BLaER1 treated with 17β-estradiol and CSF1 and Interleukin-3, amounts not matched to agents 10 nM and 100 nM (cell line): ENCODE measurements at regions not wholly inside any gene's neighbourhood (a gene's known extent, or its start where the extent isn't known, plus 50 kb on each side); places are given as distances from the start of the nearest gene placed in this dataset.
"Not testable (repeated sequence)": the region's sequence is repeated elsewhere in the genome, so short reads cannot be mapped to it uniquely, and the experiment has no call there.

Source experiments
- H3K27ac ChIP-seq, 11 experiments: shearing (Covaris generic); formaldehyde crosslinking; 2 replicates each; pipeline ENCODE4 v1.8.1; 2022
- H3K27me3 ChIP-seq, 11 experiments: shearing (Covaris generic); formaldehyde crosslinking; 2 replicates each; pipeline ENCODE4 v1.8.1; 2022
- H3K36me3 ChIP-seq, 11 experiments: shearing (Covaris generic); formaldehyde crosslinking; 2 replicates each; pipeline ENCODE4 v1.8.1; 2022
- H3K4me1 ChIP-seq, 10 experiments: shearing (Covaris generic); formaldehyde crosslinking; 2 replicates each; pipeline ENCODE4 v1.8.1; 2022
- H3K4me2 ChIP-seq, 11 experiments: shearing (Covaris generic); formaldehyde crosslinking; 2 replicates each; pipeline ENCODE4 v1.8.1; 2022
- H3K4me3 ChIP-seq, 10 experiments: shearing (Covaris generic); formaldehyde crosslinking; 2 replicates each; pipeline ENCODE4 v1.8.1; 2022
- H3K9ac ChIP-seq, 11 experiments: shearing (Covaris generic); formaldehyde crosslinking; 2 replicates each; pipeline ENCODE4 v1.8.1; 2022
- H3K9me3 ChIP-seq, 11 experiments: shearing (Covaris generic); formaldehyde crosslinking; replicated peaks in 1 of 11; 2 replicates each; pipeline ENCODE4 v1.8.1; 2022
- H4K20me1 ChIP-seq, 11 experiments: shearing (Covaris generic); formaldehyde crosslinking; 2 replicates each; pipeline ENCODE4 v1.8.1; 2022
- Cebpa-rat ChIP-seq, 11 experiments: shearing (Covaris generic); IDR thresholded peaks; 2 replicates each; pipeline ENCODE4 v1.8.1; 2022

DNA sequence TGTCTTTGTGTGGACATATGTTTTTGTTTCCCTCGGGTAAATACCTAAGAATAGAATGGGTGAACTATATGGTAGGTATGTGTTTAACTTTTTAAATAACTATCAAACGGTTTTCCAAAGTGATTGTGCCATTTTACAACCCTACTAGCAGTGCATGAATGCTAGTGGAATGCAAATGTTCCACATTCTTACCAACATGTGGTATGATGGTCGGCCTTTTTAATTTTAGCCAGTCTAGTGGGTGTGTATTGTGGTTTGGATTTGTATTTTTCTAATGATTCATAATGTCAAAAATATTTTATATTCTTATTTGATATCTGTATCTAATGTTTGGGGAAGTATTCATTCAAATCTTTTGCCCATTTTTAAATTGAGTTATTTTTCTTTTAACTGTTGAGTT lies 68.2 kb upstream of the SMAD3 start:
- H3K27ac ChIP-seq: no peak overlapping the region
- H3K27me3 ChIP-seq: no peaks in the 10 kb centered on the region
- no peak overlapping the region for H3K4me3 ChIP-seq
- H3K4me2 ChIP-seq: no peak overlapping the region
- no peak overlapping the region for H3K9ac ChIP-seq
- H3K4me1 ChIP-seq: peaks cover 0 to 48% (median 13%) of the 10 kb centered on the region in 10 experiments; a peak in 11 of 20 replicates
- TF ChIP-seq Cebpa-rat (IDR thresholded peaks at IDR 0.05): no peak
- no peaks in the 10 kb centered on the region for H4K20me1 ChIP-seq
- H3K9me3 ChIP-seq: peaks cover 3 to 31% (median 13%) of the 10 kb centered on the region in 11 experiments; a peak in 18 of 22 replicates
- H3K36me3 ChIP-seq: no peaks in the 10 kb centered on the region

GRCh38 chr15:66998234-66998633 lies 67.2 kb upstream of the SMAD3 start:
- not testable (repeated sequence) for H4K20me1 ChIP-seq, H3K27me3 ChIP-seq, H3K4me3 ChIP-seq, H3K36me3 ChIP-seq, H3K4me2 ChIP-seq, H3K27ac ChIP-seq, H3K9ac ChIP-seq
- H3K9me3 ChIP-seq: peaks cover 3 to 41% (median 13%) of the 10 kb centered on the region in 11 experiments; a peak in 19 of 22 replicates
- peaks cover 0 to 55% (median 13%) of the 10 kb centered on the region in 10 experiments; a peak in 11 of 20 replicates for H3K4me1 ChIP-seq

DNA sequence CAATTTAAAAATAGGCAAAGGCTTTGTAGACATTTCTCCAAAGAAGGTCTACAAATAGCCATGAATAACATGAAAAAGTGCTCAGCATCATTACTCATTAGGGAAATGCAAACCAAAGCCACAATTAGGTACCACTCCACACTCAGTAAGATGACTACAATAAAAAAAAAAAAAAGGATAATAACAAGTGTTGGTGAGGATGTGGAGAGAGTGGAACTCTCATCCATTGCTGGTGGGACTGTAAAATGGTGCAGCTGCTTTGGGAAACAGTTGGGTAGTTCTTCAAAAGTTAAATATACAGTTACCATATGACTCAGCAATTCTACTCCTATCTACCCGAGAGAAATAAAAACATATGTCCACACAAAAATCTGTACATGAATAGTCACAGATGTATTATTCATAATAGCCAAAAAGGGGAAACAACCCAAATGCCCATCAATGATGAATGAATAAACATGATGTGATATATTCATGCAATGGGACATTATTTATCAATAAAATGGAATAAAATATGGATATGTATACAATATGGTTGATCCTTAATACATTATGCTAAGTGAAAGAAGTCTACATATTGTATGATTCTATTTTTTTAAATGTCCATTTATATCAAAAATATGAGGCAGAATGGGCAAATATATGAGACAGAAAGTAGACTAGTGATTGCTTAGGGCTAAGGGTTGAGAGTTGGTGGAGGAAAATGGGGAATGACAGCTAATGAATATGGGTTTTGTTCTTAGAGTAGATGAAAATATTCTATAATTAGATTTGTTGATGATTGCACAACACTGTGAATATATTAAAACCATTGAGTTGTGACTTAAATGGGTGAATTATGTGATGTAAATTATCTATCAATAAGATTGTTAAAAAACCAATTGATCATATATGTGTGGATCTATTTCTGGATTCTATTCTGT lies 66.1 kb upstream of the SMAD3 start:
- Histone ChIP-seq H3K27ac (no peak overlapping the region), H3K4me1 (peaks cover 0 to 57% (median 12%) of the 10 kb centered on the region in 10 experiments; a peak in 12 of 20 replicates), H3K27me3 (no peaks in the 10 kb centered on the region), H3K36me3 (no peaks in the 10 kb centered on the region), H3K9ac (no peak overlapping the region), H3K4me2 (peak overlapping the region in 5 of 11 experiments; percentile 3 to 20 (median 8); a peak in 4 of 22 replicates), H3K4me3 (no peak overlapping the region), H4K20me1 (no peaks in the 10 kb centered on the region), H3K9me3 (peaks cover 3 to 41% (median 13%) of the 10 kb centered on the region in 11 experiments; a peak in 19 of 22 replicates)
- peak in 2 of 11 experiments; percentile 23 to 33; a peak in 1 of 22 replicates for TF ChIP-seq Cebpa-rat (IDR thresholded peaks at IDR 0.05)

DNA sequence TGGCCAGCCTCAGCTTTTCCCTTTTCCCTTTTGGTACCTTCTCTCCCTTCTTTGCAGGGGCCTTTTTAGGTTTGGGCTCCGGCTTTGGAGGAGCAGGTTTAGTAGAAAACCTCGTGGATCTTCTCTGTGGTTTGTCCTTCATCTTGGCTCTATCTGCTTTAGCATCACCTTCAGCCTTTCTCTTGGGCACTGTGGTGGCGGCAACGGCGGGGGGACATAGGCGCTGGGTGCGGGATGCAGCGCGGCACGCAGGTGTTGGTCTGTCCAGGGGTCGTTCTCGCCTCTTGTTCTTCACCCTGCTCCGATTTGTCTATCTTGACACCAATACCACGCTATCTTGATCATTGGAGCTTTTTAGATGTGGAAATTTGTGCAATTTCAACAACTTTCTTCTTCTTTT lies 64.5 kb upstream of the SMAD3 start:
- H3K36me3 ChIP-seq: no peaks in the 10 kb centered on the region
- H3K4me1 ChIP-seq: peaks cover 0 to 57% (median 13%) of the 10 kb centered on the region in 10 experiments; a peak in 11 of 20 replicates
- no peaks in the 10 kb centered on the region for H4K20me1 ChIP-seq
- no peak overlapping the region for H3K4me2 ChIP-seq
- H3K9me3 ChIP-seq: peaks cover 3 to 41% (median 13%) of the 10 kb centered on the region in 11 experiments; a peak in 19 of 22 replicates
- no peaks in the 10 kb centered on the region for H3K27me3 ChIP-seq
- no peak for TF ChIP-seq Cebpa-rat (IDR thresholded peaks at IDR 0.05)
- H3K27ac ChIP-seq: no peak overlapping the region
- H3K4me3 ChIP-seq: no peak overlapping the region
- no peak overlapping the region for H3K9ac ChIP-seq

GRCh38 chr15:67002368-67002767 lies 63.0 kb upstream of the SMAD3 start:
- Histone ChIP-seq H3K4me1 (peaks cover 0 to 72% (median 13%) of the 10 kb centered on the region in 10 experiments; a peak in 11 of 20 replicates), H3K36me3 (no peaks in the 10 kb centered on the region), H3K27me3 (no peaks in the 10 kb centered on the region), H3K27ac (peak overlapping the region in 1 of 11 experiments; percentile 79; a peak in 1 of 22 replicates), H3K4me2 (peak overlapping the region in 2 of 11 experiments; percentile 14 to 58; a peak in 3 of 22 replicates), H3K9ac (no peak overlapping the region), H3K9me3 (peaks cover 3 to 41% (median 13%) of the 10 kb centered on the region in 11 experiments; a peak in 19 of 22 replicates), H3K4me3 (no peak overlapping the region), H4K20me1 (no peaks in the 10 kb centered on the region)
- no peak for TF ChIP-seq Cebpa-rat (IDR thresholded peaks at IDR 0.05)

GRCh38 chr15:67003586-67003985 lies 61.8 kb upstream of the SMAD3 start:
- Histone ChIP-seq H3K4me3 (no peak overlapping the region), H3K4me2 (peak overlapping the region in 4 of 11 experiments; percentile 24 to 77 (median 60); a peak in 6 of 22 replicates), H3K27me3 (no peaks in the 10 kb centered on the region), H3K36me3 (no peaks in the 10 kb centered on the region), H3K4me1 (peaks cover 0 to 81% (median 13%) of the 10 kb centered on the region in 10 experiments; a peak in 11 of 20 replicates), H3K9me3 (peaks cover under 1 to 31% (median 7%) of the 10 kb centered on the region in 11 experiments; a peak in 18 of 22 replicates), H4K20me1 (no peaks in the 10 kb centered on the region), H3K27ac (peak overlapping the region in 3 of 11 experiments; percentile 25 to 79 (median 73); a peak in 5 of 22 replicates), H3K9ac (no peak overlapping the region)
- TF ChIP-seq Cebpa-rat (IDR thresholded peaks at IDR 0.05): no peak

GRCh38 chr15:67004142-67004541 lies 61.3 kb upstream of the SMAD3 start:
- Histone ChIP-seq H4K20me1 (no peaks in the 10 kb centered on the region), H3K9me3 (peaks cover under 1 to 25% (median 4%) of the 10 kb centered on the region in 11 experiments; a peak in 18 of 22 replicates), H3K27ac (peak overlapping the region in 5 of 11 experiments; percentile 12 to 79 (median 73); a peak in 8 of 22 replicates), H3K4me3 (no peak overlapping the region), H3K27me3 (no peaks in the 10 kb centered on the region), H3K4me2 (peak overlapping the region in 5 of 11 experiments; percentile 24 to 77 (median 58); a peak in 9 of 22 replicates), H3K4me1 (peaks cover 0 to 80% (median 13%) of the 10 kb centered on the region in 10 experiments; a peak in 11 of 20 replicates), H3K36me3 (no peaks in the 10 kb centered on the region), H3K9ac (peak overlapping the region in 2 of 11 experiments; percentile 45 to 63; a peak in 3 of 22 replicates)
- TF ChIP-seq Cebpa-rat (IDR thresholded peaks at IDR 0.05): no peak

DNA sequence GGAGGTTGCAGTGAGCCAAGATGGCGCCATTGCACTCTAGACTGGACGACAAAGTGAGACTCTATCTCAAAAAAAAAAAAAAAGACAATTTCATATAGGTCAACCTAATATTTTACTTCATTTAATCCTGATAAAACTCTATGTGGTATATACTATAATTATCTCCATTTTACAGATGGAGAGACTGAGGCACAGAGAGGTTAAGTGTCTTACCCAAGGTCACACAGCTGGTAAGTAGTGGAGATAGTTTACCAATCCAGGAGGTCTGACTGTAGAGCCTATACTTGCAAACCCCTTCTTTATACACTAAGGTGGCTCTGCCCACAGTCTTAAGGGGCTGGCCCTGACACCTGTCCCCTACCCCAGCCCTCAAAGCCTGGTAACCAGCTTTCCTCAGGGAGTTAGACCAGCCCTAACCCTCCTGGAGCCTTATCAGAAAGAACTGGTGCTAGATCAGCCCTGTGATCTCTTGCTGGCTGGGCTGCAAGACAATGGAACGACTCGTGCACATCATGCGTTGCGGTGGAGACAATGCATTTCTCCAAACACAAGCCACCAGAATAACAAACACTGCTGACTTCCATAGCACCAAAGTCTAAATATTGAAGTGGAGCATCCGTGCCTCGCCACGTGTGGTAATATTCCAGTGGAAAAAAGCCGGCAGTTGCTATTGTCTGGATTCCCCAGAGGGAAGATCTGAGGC lies 60.0 kb upstream of the SMAD3 start:
- Histone ChIP-seq H3K4me3 (no peak overlapping the region), H3K36me3 (no peaks in the 10 kb centered on the region), H3K27ac (peak overlapping the region in 1 of 11 experiments; percentile 79; a peak in 2 of 22 replicates), H3K4me2 (peak overlapping the region in 3 of 11 experiments; percentile 36 to 77 (median 58); a peak in 5 of 22 replicates), H4K20me1 (no peaks in the 10 kb centered on the region), H3K27me3 (no peaks in the 10 kb centered on the region), H3K4me1 (peaks cover 0 to 75% (median 11%) of the 10 kb centered on the region in 10 experiments; a peak in 11 of 20 replicates), H3K9me3 (peaks cover 0 to 25% (median 4%) of the 10 kb centered on the region in 11 experiments; a peak in 9 of 22 replicates), H3K9ac (no peak overlapping the region)
- TF ChIP-seq Cebpa-rat (IDR thresholded peaks at IDR 0.05): no peak
